ENCODE measurements at regions not wholly inside any gene's neighbourhood (a gene's known extent, or its start where the extent isn't known, plus 50 kb on each side); places are given as distances from the start of the nearest gene placed in this dataset.

DNA sequence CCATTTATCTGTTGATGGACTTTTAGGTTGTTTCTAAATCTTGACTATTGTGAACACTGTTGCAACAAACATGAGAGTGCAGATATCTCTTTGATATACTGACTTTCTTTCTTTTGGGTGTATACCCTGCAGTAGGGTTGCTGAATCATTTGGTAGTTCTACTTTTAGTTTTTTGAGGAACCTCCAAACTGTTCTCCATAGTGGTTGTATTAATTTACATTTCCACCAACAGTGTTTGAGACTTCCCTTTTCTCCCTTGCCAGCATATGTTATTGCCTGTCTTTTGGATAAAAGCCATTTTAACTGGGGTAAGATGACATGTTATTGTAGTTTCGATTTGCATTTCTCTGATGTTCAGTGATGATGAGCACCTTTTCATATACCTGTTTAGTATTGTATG, 330.0 kb downstream of the DDX10 start:
- no peak for DNase-seq

DNA sequence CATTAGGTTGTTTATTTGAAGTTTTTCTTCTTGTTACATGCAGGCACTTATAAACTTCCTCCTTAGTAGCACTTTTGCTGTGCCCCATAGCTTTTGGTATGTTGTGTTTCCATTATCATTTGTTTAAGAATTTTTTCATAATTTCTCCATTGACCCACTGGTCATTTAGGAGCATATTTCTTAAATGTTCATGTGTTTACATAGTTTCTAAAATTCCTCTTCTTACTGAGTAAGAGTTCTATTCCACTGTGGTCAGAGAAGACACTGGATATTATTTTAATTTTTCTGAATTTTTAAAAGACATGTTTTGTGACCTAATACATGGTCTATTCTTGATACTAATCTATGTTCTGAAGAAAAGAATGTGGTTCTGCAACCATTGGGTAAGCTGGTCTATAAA, 333.0 kb downstream of the DDX10 start:
- peak; percentile 10 for DNase-seq

GRCh38 chr11:109000531-109000930, 335.7 kb downstream of the DDX10 start:
- no peak for DNase-seq

DNA sequence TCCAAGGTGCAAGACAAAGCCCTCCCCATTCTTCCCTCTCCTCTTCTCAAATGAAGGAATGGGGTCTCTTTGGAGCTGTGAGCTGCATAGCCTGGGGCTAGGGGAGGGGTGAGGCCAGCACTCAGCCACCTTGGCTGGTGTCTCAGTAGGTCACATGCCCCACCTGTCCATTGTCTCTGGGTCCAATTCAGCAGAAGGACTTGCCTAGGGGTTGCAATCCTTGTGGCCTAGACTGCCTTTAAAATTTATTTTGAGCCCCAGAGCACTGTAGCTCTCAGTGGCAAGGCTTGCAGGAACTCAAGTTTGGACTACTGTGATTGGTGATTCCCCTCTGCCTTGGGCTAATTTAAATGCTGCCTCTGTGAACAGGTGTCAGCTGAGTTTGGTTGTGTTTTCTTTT, 336.7 kb downstream of the DDX10 start:
- DNase-seq, result no peak

GRCh38 chr11:109012991-109013390, 348.1 kb downstream of the DDX10 start:
- no peak for DNase-seq

DNA sequence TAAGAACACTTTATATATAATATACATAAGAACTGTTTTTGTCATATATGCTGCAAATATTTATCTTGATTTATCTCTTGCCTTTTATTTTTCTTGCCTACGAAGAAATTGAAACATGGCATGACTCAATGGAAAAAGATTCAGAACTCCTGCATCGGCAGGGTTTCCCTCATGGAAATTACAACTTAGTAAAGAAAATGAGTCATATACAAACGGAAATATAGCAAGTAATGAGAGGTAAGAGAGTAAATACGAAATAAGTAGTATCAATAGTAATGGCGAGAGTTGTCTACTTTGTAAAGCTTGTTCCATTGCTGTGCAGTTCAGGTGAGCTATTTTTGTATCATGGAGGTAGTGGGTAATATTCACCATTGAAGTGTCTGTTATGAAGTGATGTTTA, 350.4 kb downstream of the DDX10 start:
- DNase-seq, result peak; percentile 72

DNA sequence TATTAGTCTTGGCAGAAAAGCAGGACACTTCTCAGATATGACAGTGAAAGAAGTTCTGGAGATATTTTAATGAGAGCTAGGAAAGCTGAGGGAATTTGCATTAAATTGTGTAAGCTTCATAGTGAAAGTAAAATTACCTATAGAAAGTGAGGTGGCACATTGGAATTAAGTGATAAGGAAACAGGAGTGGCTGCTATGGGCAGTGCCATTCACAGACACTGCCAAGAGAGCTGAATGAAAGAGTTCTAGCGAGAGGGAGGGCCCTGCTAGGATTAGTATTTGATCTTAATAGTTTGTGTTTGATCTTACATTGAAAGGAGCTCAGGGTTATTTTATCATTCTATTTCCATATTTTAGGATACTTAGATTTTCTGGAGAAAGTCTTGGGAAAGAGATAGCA, 351.9 kb downstream of the DDX10 start:
- no peak for DNase-seq

DNA sequence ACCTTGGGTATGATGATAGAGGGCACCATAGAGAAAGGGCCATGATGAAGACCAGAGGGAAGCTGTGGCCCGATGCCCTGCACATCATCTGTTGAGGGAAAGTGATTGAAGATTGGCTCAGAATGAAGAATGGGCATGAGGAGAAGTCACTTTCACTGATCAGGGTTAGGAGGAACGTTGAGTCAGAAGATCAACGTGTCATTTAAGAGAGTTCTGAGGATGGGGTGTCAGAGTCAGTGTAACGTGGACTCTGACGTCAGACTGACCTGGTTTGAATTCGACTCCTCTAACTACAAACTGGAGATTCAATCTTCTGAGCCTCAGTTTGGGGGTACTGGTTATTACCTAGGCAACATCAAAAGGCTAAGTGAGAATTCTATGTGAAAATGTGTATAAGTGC, 352.6 kb downstream of the DDX10 start:
- DNase-seq, result no peak

DNA sequence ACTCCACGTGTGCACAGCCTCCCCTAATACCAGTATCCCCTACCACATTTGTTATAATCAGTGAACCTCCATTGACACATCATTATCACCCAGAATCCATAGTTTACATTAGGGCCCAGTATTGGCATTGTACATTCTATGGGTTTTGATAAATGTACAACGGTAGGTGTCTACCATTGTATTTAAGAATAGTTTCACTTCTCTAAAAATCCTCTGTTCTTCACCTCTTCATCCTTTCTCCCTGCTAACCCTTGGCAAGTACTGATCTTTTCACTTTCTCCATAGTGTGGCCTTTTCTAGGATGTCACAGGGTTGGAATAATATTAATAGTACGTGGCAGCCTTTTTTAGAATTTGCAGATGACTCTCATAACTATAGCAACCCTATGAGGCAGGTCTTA, 353.8 kb downstream of the DDX10 start:
- no peak for DNase-seq

DNA sequence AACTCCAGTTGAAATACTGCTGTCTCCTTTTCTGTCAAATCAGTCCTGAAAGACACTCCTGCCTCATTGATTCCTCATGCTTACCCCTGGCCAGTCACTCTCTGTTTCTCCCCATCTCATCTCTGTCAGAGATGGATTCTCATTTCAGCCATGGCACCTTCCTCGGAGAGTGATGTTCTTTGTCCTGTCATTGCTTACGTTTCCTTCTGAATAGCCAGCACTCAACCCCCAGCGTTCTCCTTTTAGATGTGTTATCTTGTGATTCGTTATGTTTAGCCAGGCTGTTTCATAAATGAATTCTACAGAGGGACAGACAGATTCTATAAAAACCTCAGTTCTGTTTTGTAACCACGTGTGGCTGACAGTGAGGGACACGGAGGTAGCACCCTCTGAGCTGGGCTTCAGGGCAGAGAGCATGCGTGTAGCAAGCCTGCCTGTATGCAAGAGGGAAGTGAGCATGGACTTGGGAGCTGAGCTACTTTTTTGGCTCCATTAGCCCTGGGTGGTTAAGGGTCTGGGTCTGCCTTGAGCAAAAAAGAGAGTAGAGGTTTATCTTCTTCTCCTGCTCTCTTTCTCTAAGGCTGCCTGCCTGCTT, 354.6 kb downstream of the DDX10 start:
- no peak for DNase-seq

DNA sequence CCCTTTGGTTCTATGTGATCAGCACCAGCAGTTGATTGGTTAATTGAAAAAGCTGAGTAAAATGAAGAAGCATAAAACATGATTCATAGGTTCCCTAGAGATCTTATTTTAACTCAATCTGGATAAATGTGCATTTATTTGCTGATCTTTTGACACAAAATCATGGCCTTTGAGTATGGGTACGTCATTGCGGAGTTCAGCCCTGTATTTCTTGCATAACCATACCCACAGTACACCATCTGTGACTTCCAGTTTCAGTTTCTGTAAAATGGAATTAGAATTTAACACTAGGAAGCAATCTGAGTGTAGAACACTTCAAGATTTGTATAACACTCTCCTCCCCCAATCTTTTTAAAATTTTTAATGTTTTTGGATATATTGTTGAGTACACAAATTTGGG, 358.2 kb downstream of the DDX10 start:
- no peak for DNase-seq

GRCh38 chr11:109026891-109027489, 362.1 kb downstream of the DDX10 start:
- peak; percentile 76 for DNase-seq

GRCh38 chr11:109027851-109028250, 363.0 kb downstream of the DDX10 start:
- no peak for DNase-seq

DNA sequence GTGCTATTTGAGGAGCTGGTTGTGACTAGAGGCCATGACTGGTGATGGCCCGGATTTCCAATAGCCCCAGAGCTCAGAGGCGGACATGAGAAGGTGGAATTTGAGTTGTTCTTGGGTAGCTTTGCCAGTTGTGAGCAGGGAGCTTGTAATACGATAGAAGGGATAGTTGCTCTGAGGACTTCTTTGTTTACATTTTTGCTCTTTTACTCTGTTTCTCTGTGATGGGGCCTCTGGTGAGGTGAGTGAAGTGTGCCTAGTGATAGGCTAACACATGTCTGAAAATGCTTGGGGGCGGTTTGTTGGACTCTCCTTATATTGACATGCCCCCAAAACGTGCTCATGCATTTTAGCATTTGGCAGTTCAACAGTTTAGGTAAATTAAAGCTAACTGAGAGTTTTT, 365.1 kb downstream of the DDX10 start:
- no peak for DNase-seq

DNA sequence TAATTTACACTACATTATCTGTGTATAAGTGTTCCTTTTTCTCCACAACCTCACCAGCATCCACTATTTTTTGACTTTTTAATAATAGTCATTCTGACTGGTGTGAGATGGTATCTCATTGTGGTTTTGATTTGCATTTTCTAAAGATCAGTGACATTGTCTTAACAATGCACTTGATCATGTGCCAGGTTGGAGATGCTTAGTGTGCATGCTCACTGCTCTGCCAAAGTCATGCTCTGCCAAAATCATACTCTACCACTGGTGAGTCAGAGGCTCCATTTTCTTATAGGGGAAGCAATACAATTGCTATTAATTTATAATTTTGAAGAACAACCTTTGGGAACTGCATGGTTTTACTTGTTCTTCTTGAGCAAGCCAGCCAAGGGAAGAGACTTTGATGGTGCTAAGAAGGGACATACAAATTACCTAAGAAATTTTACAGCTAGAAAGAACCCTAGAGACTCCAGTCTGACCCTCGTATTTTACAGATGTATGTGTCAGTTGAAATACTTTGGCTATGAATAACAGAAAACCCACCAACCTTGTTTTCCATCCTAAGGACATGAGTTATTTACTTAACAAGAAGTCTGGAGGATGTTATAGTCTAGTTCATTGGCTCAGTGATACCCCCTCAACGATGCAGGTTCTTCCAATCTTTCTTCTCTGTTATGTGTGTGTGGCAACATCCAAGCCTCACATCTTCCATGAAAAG, 368.9 kb downstream of the DDX10 start:
- peak; percentile 98 for DNase-seq

GRCh38 chr11:109034339-109034696, 369.4 kb downstream of the DDX10 start:
- DNase-seq, result peak; percentile 80

GRCh38 chr11:109035284-109035683, 370.4 kb downstream of the DDX10 start:
- DNase-seq, result no peak

DNA sequence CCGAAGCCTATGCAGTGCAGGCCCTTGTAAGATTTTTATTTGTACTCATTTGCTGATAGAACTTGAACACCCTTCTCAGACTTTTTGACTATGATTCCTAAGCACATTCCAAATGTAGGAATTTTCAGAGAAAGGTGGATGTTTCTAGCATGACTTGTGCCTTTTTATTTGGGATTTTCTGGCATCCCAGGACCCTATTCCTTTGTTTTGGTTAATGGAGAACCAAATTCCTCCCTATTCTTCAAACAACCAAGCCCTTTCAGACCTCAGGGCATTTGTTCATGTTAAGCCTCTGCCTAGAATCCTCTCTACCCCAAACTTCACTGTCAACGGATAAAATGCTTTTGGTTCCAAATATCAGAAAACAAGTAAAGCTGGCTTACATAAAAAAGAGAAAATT, 371.1 kb downstream of the DDX10 start:
- DNase-seq, result peak; percentile 26

DNA sequence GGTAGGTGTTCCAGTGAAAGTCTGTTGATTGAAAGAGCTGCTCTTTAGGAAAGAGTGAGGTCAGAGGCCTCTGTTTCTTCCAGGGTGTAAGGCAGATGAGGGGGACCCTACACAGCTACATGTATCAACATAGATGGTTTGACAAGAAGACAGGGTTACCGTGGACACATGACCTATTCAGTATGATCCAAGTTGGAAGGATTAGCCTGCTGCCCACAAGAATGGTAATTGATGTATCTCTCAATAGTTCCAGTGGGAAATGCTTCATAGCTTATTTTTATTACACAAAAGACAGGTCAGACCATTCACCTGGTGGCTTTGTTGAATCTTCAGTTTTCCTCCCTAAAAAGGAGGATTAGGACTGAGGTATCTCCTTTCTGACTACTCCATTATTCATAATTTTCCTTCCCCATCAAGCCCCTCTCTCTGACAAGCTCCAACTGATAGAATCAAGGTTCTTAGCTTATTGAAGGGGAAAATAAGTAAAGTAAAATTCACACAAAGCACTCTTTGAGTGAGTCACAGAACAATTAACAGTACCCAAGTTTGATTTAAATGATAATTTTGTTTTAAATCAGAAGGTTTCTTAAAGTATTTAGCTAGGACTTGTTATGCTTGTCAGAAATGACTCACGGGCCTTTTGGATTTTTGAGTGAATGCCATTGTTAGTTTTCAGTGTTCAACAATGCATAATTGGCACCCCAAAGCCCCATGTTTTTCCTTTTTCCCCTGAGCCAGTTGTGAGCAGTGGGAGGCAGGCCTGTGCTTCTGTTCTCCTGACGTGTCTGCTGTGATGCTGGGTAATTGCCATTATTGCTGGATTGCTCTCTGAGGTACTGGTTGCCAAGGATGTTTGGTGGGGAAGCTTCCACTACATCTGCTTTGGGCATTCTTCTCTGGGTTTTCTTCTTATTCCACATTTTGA, 373.2 kb downstream of the DDX10 start:
- peak; percentile 95 for DNase-seq

- no peak for DNase-seq
Measured at GRCh38 chr11:109039611-109040010, 374.7 kb downstream of the DDX10 start.

DNA sequence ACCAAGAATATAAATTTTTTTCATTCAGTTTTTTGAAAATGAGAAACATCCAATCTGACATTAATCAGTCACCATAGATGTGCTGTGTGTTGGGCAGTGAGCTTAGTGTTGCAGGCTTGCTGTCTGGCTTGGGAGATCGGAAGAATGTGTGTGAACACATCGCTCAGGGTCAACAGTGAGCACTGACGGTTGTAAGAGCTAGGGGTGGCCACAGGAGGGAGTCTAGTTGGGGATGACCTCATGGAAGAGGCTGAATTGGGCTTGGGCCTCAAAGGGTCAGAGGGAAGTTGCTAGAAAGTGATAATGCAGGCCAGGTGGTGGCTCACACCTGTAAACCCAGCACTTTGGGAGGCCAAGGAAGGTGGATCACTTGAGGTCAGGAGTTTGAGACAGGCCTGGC, 375.4 kb downstream of the DDX10 start:
- DNase-seq, result no peak

GRCh38 chr11:109041876-109042275, 377.0 kb downstream of the DDX10 start:
- DNase-seq, result no peak

DNA sequence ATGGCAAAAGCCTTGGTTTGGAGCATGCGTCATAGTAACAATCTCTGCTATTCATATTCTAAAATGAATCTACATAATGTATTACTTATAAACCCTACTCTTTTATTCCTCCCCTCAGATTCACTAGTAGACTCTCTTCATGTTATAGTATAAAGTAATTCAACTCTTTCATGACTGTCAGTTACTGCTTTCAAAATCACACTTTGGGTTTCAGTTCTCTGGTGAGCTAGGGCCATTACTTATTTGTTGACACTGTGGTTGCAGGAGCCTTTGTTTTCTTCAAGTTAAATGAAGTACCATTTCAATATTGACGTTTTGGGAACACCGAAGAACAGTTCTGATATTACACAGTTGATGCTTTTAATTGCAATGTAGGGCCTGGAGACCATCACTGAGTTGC, 378.4 kb downstream of the DDX10 start:
- no peak for DNase-seq
